Endothelial cell (in vitro differentiated cells): ENCODE measurements at regions not wholly inside any gene's neighbourhood (a gene's known extent, or its start where the extent isn't known, plus 50 kb on each side); places are given as distances from the start of the nearest gene placed in this dataset.

Source experiments
- DNase-seq: peaks from one replicate; pipeline ENCODE4 v3.0.0; 2021; ENCODE audit warnings: low spot score
- H3K27ac Mint-ChIP-seq: one replicate; pipeline ENCODE4 v1.8.0; 2021; ENCODE audit warnings: mixed read lengths, inconsistent platforms; ENCODE audit not compliant: unreplicated experiment
- H3K27me3 Mint-ChIP-seq: one replicate; pipeline ENCODE4 v1.8.0; 2021; ENCODE audit warnings: mild to moderate bottlenecking, moderate library complexity, mixed read lengths, inconsistent platforms; ENCODE audit not compliant: unreplicated experiment
- H3K36me3 Mint-ChIP-seq: one replicate; pipeline ENCODE4 v1.8.0; 2021; ENCODE audit warnings: mild to moderate bottlenecking, low read depth, mixed read lengths, inconsistent platforms; ENCODE audit not compliant: unreplicated experiment
- H3K4me1 Mint-ChIP-seq: one replicate; pipeline ENCODE4 v1.8.0; 2021; ENCODE audit warnings: mild to moderate bottlenecking, mixed read lengths, inconsistent platforms; ENCODE audit not compliant: unreplicated experiment
- H3K4me3 Mint-ChIP-seq: one replicate; pipeline ENCODE4 v1.8.0; 2021; ENCODE audit warnings: mild to moderate bottlenecking, mixed read lengths, inconsistent platforms; ENCODE audit not compliant: unreplicated experiment
- H3K9me3 Mint-ChIP-seq: one replicate; pipeline ENCODE4 v1.8.0; 2021; ENCODE audit warnings: mixed read lengths, inconsistent platforms; ENCODE audit not compliant: unreplicated experiment
- TF ChIP-seq, protein P1 (sequence below): fragments of 200-600 bp; sonication (generic); IDR thresholded peaks from one replicate; pipeline ENCODE4 v1.5.0; 2021; ENCODE audit warnings: antibody characterized with exemption; ENCODE audit not compliant: unreplicated experiment

DNA sequence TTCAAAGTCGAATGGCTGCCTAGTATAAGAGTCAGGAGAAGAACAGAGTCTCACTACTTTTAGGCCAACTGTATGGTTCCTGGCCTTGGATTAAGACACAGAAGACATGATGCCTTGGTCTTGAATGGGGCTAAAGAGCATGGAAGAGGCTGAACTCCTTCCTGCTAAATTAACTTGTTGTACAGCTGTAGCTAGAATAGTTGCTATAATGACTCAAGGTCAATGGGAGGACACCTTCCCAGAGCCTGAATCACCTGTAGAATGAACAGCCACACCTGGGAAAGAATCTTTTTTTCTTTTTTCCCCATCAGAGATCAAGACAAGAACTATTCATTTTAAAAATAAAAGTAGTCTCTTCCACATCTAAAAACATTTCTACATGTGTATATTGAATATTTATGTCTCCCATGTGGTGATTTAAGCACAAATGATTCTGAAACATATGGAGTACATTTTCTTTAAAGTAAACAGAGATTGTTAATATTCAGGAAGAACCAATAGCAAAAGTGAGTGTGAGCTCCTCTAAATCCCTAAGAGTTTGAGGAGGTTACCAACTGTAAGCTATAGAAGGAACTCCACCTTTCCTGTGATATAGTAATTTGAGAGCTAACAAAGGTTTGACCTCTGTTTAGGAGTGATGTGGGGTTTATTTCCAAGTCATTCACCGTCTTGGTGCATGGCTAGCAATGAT is 191.3 kb downstream of the TGFB2 start:
- Mint-ChIP-seq H3K27ac (no peak overlapping the region), H3K36me3 (no peaks in the 10 kb centered on the region), H3K4me3 (no peak overlapping the region), H3K27me3 (no peaks in the 10 kb centered on the region), H3K4me1 (no peaks in the 10 kb centered on the region), H3K9me3 (no peaks in the 10 kb centered on the region)
- DNase-seq, result no peak
- TF ChIP-seq, protein P1, sequence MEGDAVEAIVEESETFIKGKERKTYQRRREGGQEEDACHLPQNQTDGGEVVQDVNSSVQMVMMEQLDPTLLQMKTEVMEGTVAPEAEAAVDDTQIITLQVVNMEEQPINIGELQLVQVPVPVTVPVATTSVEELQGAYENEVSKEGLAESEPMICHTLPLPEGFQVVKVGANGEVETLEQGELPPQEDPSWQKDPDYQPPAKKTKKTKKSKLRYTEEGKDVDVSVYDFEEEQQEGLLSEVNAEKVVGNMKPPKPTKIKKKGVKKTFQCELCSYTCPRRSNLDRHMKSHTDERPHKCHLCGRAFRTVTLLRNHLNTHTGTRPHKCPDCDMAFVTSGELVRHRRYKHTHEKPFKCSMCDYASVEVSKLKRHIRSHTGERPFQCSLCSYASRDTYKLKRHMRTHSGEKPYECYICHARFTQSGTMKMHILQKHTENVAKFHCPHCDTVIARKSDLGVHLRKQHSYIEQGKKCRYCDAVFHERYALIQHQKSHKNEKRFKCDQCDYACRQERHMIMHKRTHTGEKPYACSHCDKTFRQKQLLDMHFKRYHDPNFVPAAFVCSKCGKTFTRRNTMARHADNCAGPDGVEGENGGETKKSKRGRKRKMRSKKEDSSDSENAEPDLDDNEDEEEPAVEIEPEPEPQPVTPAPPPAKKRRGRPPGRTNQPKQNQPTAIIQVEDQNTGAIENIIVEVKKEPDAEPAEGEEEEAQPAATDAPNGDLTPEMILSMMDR, result no peak

DNA sequence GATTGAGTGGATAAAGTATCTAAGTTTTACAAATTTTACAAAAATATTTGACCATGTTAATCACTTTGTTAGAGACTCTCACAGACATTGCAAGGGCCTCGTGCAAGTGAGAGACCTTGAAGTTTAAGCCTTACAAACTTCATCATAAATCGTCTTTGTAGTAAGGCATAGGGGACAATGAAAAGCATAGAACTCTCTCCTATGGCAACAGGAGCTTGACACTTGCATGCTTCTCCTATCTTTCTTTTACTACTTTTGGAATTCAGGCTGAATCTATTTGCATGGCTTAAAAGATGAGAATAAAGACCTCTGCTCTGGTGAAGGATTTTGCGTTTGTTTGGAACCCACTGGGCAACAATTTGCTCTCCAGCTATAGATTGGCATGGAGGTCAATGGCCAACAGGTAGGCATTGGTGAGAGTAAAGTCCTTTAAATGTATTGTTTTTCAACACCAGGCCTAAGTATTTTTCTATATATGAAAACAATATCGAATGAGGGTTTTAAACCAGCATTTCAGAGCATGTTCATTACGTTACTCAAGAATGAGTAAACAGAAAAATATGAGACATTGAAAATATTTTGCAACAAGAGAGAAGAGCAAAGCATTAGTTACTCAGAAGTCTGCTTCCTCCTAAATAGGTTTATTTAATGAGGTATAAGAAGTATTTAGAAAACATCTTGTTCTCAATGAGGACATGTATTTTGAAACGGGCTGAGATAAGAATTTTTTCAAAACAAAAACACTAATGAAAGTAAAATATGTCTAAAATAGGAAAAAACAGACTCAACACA is 192.2 kb downstream of the TGFB2 start:
- Mint-ChIP-seq H3K9me3 (no peaks in the 10 kb centered on the region), H3K4me3 (no peak overlapping the region), H3K4me1 (no peaks in the 10 kb centered on the region), H3K27me3 (no peaks in the 10 kb centered on the region), H3K36me3 (no peaks in the 10 kb centered on the region), H3K27ac (no peak overlapping the region)
- DNase-seq, result no peak
- TF ChIP-seq, protein P1, result no peak

DNA sequence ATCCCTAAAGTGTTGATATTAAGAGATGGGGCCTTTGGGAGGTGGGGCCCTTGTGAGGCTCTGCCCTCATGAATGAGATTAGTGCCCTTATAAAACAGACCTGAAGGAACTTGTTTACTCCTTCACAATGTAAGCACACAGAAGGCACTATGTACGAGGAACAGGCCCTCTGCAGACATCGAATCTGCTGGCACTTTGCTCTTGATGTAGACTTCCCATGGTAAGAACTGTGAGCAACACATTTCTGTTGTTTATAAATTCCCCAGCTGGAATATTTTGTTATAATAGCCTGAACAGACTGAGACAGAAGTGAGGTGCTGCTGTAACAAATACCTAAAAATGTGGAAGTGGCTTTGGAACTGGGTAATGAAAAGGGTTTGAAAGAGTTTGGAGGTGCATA is 193.2 kb downstream of the TGFB2 start:
- Mint-ChIP-seq H3K27ac (no peak overlapping the region), H3K27me3 (no peaks in the 10 kb centered on the region), H3K4me3 (no peak overlapping the region), H3K4me1 (no peaks in the 10 kb centered on the region), H3K36me3 (no peaks in the 10 kb centered on the region), H3K9me3 (no peaks in the 10 kb centered on the region)
- no peak for DNase-seq
- TF ChIP-seq, protein P1, result no peak

DNA sequence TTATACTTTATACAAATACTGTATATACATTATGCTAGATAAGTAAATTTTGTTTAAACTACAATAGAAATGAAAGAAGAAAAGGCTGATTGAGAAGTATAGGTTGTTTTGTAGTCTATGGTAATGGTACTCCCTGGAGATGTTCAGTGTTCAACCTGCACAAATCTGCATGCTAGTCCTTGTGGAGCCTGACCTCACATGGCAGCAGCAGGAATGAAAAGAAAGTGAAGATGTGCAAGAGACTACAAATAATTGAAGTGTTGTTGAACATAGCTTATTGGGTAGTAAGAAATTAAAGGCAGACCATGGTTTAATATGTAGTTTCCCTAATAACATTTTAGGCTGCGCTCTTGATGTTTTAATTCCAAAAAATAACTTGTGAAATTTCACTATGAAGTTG is 201.2 kb downstream of the TGFB2 start:
- DNase-seq, result no peak
- no peaks in the 10 kb centered on the region for H3K4me1 Mint-ChIP-seq
- TF ChIP-seq, protein P1, result no peak
- no peaks in the 10 kb centered on the region for H3K36me3 Mint-ChIP-seq
- no peak overlapping the region for H3K27ac Mint-ChIP-seq
- H3K27me3 Mint-ChIP-seq, result peaks cover 2% of the 10 kb centered on the region
- H3K9me3 Mint-ChIP-seq, result no peaks in the 10 kb centered on the region
- H3K4me3 Mint-ChIP-seq, result no peak overlapping the region
